Sigmoid colon (tissue), 6 donors: ENCODE measurements at regions not wholly inside any gene's neighbourhood (a gene's known extent, or its start where the extent isn't known, plus 50 kb on each side); places are given as distances from the start of the nearest gene placed in this dataset.

Experiments used
- DNase-seq: peaks from one replicate; pipeline ENCODE4 v3.0.0-alpha.2; 2019
- H3K27ac ChIP-seq, 4 donors: fragments of 200-600 bp; sonication (generic); one replicate each; pipeline ENCODE4 v1.5.1; 2016 to 2019; ENCODE audit warnings: mild to moderate bottlenecking in 1 of 4
- H3K27me3 ChIP-seq, 3 donors: fragments of 200-600 bp; sonication (generic); one replicate each; pipeline ENCODE4 v1.5.1; 2019; ENCODE audit warnings: mild to moderate bottlenecking in 1 of 3
- H3K36me3 ChIP-seq, 4 donors: fragments of 200-600 bp; sonication (generic); one replicate each; pipeline ENCODE4 v1.5.1; 2016 to 2019
- H3K4me1 ChIP-seq, 4 donors: fragments of 200-600 bp; sonication (generic); one replicate each; pipeline ENCODE4 v1.5.1; 2017 to 2019
- H3K4me3 ChIP-seq, 4 donors: fragments of 200-600 bp; sonication (generic); one replicate each; pipeline ENCODE4 v1.5.1; 2017 to 2019; ENCODE audit warnings: mild to moderate bottlenecking in 2 of 4, moderate library complexity in 1 of 4
- H3K9me3 ChIP-seq, 4 donors: fragments of 200-600 bp in 3 of 4; sonication (generic) in 3 of 4; one replicate each; pipeline versions ENCODE4 v1.5.1 to v1.6.1; 2013 to 2019
- CTCF ChIP-seq, 4 experiments: fragments of 450-650 bp in 3 of 4; fragments of 200-600 bp in 1 of 4; IDR thresholded peaks; one replicate each; pipeline ENCODE4 v1.5.1; 2016 to 2019; ENCODE audit warnings: antibody characterized with exemption in 4 of 4, mild to moderate bottlenecking in 3 of 4, moderate library complexity in 2 of 4
- EP300 ChIP-seq, 4 donors: sonication (generic); formaldehyde crosslinking; IDR thresholded peaks; one replicate each; pipeline ENCODE4 v1.6.1; 2017; ENCODE audit warnings: antibody characterized with exemption in 4 of 4
- POLR2A ChIP-seq, 2 donors: fragments of 450-650 bp; IDR thresholded peaks; one replicate each; pipeline ENCODE4 v1.6.1; 2016; ENCODE audit warnings: antibody characterized with exemption in 2 of 2, mild to moderate bottlenecking in 2 of 2, moderate library complexity in 2 of 2
- POLR2AphosphoS5 ChIP-seq, 4 donors: sonication (generic); formaldehyde crosslinking; IDR thresholded peaks; one replicate each; pipeline ENCODE4 v1.6.1; 2017; ENCODE audit warnings: antibody characterized with exemption in 4 of 4
- WGBS, 2 donors: extraction: QIAGEN DNeasy Blood & Tissue Kit; methylation state at CpG; one replicate each; pipeline ENCODE4 v1.1.7; 2013; 5-methylcytosine and 5-hydroxymethylcytosine counted together
- intact Hi-C: fragments of 100-400 bp; cut with DNase I; formaldehyde crosslinking; loops from one replicate; pipeline ENCODE4 v1.15.1; 2023
- donor health status: healthy with polysubstance abuse.
- donor health status: healthy.

GRCh38 chr3:139793408-139793807 is 115.6 kb upstream of the NMNAT3 start:
- TF ChIP-seq POLR2AphosphoS5 (IDR thresholded peaks at IDR 0.05) (no peak), EP300 (IDR thresholded peaks at IDR 0.05) (no peak), CTCF (IDR thresholded peaks at IDR 0.05) (no peak), POLR2A (IDR thresholded peaks at IDR 0.05) (no peak)
- intact Hi-C loops, result no loop called here

GRCh38 chr3:139780593-139780992 is 102.8 kb upstream of the NMNAT3 start:
- no peak for TF ChIP-seq POLR2A (IDR thresholded peaks at IDR 0.05)
- Histone ChIP-seq H3K27ac (no peak overlapping the region), H3K4me1 (no peaks in the 10 kb centered on the region), H3K4me3 (no peak overlapping the region), H3K9me3 (no peaks in the 10 kb centered on the region), H3K27me3 (no peaks in the 10 kb centered on the region), H3K36me3 (no peaks in the 10 kb centered on the region)
- DNase-seq, result no peak
- 62 to 78% methylated on average over 1 of the region's 1 CpG for whole genome bisulfite sequencing, 2 donors
- intact Hi-C loops, result no loop called here

More at GRCh38 chr3:139793408-139793807, 115.6 kb upstream of the NMNAT3 start:
- DNase-seq, result no peak
- H3K9me3 ChIP-seq, result peaks cover 0 to 2% (median 0%) of the 10 kb centered on the region in 4 donors
- H3K4me1 ChIP-seq, result no peaks in the 10 kb centered on the region
- WGBS, 2 donors, result 86 to 89% methylated on average over 3 of the region's 3 CpGs
- no peak overlapping the region for H3K4me3 ChIP-seq
- no peaks in the 10 kb centered on the region for H3K27me3 ChIP-seq
- no peaks in the 10 kb centered on the region for H3K36me3 ChIP-seq
- no peak overlapping the region for H3K27ac ChIP-seq

GRCh38 chr3:139778682-139779233 is 101.0 kb upstream of the NMNAT3 start:
- 79 to 80% methylated on average over 10 of the region's 10 CpGs for WGBS, 2 donors
- intact Hi-C loops, result no loop called here

DNA sequence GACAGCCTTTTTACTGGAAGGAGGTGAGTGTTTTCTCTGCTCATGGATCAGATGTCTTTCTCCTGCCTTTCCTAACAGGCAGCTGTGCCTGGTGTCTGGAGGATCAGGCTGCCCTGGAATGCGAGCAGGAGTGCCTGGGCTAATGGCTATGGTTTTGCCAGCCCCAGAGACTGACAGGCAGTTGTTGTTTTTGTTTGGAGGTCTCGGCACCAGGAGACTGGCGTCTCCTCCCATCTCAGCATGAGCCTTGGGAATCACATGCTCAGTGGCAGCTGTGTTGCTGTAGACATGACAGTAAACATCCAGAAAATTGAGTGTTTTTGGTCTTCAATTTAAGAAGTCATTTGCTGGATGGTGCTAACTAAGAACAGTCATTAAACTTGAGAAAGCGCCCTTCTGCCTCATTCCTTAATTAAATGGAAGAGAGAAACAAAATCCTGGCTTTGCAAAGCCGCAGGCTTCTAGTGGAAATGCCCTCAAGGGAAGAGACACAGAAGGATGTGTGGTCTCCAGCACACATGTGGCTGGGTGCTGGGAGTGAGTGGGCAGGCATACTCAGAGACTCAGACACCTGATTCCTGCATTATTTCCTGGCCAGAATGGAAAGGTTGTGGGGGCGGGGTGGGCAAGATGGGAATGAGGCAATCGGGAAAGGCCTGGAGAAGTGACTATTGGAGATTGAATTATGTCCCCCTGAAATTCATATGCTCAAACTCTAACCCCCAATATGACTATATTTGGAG is 97.0 kb upstream of the NMNAT3 start:
- no peak for DNase-seq
- intact Hi-C loops, result no loop called here
- no peak for TF ChIP-seq CTCF (IDR thresholded peaks at IDR 0.05)
- no peak for TF ChIP-seq EP300 (IDR thresholded peaks at IDR 0.05)
- no peak for TF ChIP-seq POLR2A (IDR thresholded peaks at IDR 0.05)
- no peak for TF ChIP-seq POLR2AphosphoS5 (IDR thresholded peaks at IDR 0.05)
- no peaks in the 10 kb centered on the region for H3K27me3 ChIP-seq
- H3K36me3 ChIP-seq, result no peaks in the 10 kb centered on the region
- no peak overlapping the region for H3K4me3 ChIP-seq
- H3K4me1 ChIP-seq, result no peaks in the 10 kb centered on the region
- H3K27ac ChIP-seq, result no peak overlapping the region
- no peaks in the 10 kb centered on the region for H3K9me3 ChIP-seq
- 63 to 79% methylated on average over 7 of the region's 7 CpGs for WGBS, 2 donors

More at GRCh38 chr3:139778682-139779233, 101.0 kb upstream of the NMNAT3 start:
- H3K27me3 ChIP-seq, result no peaks in the 10 kb centered on the region
- no peaks in the 10 kb centered on the region for H3K4me1 ChIP-seq
- DNase-seq, result no peak
- H3K4me3 ChIP-seq, result no peak overlapping the region
- no peak for TF ChIP-seq CTCF (IDR thresholded peaks at IDR 0.05)
- no peak for TF ChIP-seq POLR2A (IDR thresholded peaks at IDR 0.05)
- no peak for TF ChIP-seq POLR2AphosphoS5 (IDR thresholded peaks at IDR 0.05)
- no peak for TF ChIP-seq EP300 (IDR thresholded peaks at IDR 0.05)
- H3K36me3 ChIP-seq, result no peaks in the 10 kb centered on the region
- no peak overlapping the region for H3K27ac ChIP-seq
- no peaks in the 10 kb centered on the region for H3K9me3 ChIP-seq

DNA sequence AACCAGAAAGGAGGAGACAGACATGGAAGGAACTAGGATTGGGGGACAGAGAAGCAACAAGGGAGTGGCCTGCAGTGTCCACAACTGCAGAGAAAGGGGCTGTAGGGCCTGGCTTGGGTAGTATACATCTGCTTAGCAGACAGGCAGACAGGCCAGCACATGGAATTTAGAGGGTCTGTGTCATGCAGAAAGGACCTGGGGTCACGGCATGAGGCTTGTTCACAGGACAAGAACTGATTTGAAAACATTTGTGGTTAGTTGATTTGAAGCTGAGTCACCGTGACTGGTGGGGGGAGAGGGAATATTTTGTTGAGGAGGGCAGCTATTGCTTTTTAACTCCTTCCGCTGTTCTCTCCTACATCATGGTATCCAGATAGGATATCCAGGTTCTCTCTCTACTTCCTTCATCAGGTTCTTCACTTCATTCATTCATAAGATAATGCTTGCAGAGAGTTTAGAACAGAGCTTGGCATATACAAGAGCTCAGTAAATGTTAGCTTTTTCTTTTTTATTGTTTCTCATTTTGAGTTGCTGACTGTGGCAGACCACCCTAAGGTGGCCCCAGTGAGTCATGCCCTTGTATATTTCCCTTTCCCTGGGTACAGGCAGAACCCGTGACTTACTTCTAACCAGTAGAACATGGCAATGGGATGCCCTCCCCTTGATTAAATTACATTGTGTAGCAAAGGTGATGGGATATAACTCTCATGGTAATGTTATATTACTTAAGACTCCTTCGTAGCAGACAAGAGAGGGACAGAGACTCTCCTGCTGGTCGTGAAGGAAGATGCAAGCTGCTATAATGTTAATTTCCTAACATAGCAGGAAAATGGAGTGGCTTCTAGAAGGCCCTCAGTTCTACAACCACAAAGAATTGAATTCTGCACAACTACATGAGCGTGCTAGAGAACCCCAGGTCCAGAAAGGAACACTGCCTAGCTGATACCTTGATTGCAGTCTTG is 95.0 kb upstream of the NMNAT3 start:
- intact Hi-C loops, result no loop called here
- Histone ChIP-seq H3K4me1 (no peaks in the 10 kb centered on the region), H3K36me3 (no peaks in the 10 kb centered on the region), H3K27me3 (no peaks in the 10 kb centered on the region), H3K27ac (no peak overlapping the region), H3K9me3 (no peaks in the 10 kb centered on the region), H3K4me3 (no peak overlapping the region)
- WGBS, 2 donors, result 73 to 79% methylated on average over 7 of the region's 7 CpGs
- DNase-seq, result no peak
- TF ChIP-seq POLR2A (IDR thresholded peaks at IDR 0.05), result no peak
